CD14-positive monocyte (primary cell): ENCODE measurements at regions not wholly inside any gene's neighbourhood (a gene's known extent, or its start where the extent isn't known, plus 50 kb on each side); places are given as distances from the start of the nearest gene placed in this dataset.

ENCODE experiments used
- DNase-seq, 3 donors: peaks; one replicate each; pipeline ENCODE4 v3.0.0-alpha.2; 2011 to 2022
- H2AFZ ChIP-seq: 2 replicates; pipeline ENCODE4 v1.6.0; 2012; ENCODE audit warnings: mild to moderate bottlenecking, low read depth, low read length, inconsistent platforms; ENCODE audit not compliant: insufficient read depth, poor library complexity, severe bottlenecking
- H3K27ac ChIP-seq, 2 donors: 1 replicate in 1 of 2; 2 replicates in 1 of 2; pipeline ENCODE4 v1.5.1; 2012 to 2013; ENCODE audit warnings: low read length in 2 of 2, control low read depth in 1 of 2, inconsistent platforms in 1 of 2, low read depth in 1 of 2, mild to moderate bottlenecking in 1 of 2
- H3K27me3 ChIP-seq, 2 donors: one replicate each; pipeline versions ENCODE4 v1.6.0 to v1.6.1; 2011 to 2013; ENCODE audit warnings: low read length in 2 of 2; ENCODE audit not compliant: control insufficient read depth in 2 of 2, insufficient read depth in 2 of 2
- H3K36me3 ChIP-seq, 2 donors: replicated peaks in 1 of 2; 1 replicate in 1 of 2; 2 replicates in 1 of 2; pipeline versions ENCODE4 v1.5.1 to v1.6.1; 2012 to 2013; ENCODE audit warnings: low read length in 2 of 2, control low read depth in 1 of 2, inconsistent platforms in 1 of 2, mild to moderate bottlenecking in 1 of 2; ENCODE audit not compliant: insufficient read depth in 2 of 2, control insufficient read depth in 1 of 2
- H3K4me1 ChIP-seq, 2 donors: 1 replicate in 1 of 2; 2 replicates in 1 of 2; pipeline versions ENCODE4 v1.5.1 to v1.6.1; 2012 to 2013; ENCODE audit warnings: low read length in 2 of 2, control low read depth in 1 of 2, inconsistent platforms in 1 of 2, mild to moderate bottlenecking in 1 of 2, moderate library complexity in 1 of 2; ENCODE audit not compliant: insufficient read depth in 2 of 2, control insufficient read depth in 1 of 2
- H3K4me2 ChIP-seq: replicated peaks from 2 replicates; pipeline ENCODE3; 2012; ENCODE audit warnings: low read length, moderate library complexity, mild to moderate bottlenecking; ENCODE audit not compliant: poor library complexity, severe bottlenecking; ENCODE audit errors: extremely low read depth
- H3K4me3 ChIP-seq, 3 experiments: fragments of 200-600 bp in 1 of 3; sonication (generic) in 1 of 3; replicated peaks in 1 of 3; 1 replicate in 2 of 3; 2 replicates in 1 of 3; pipeline ENCODE4 v1.5.1; 2011 to 2013; ENCODE audit warnings: low read length in 3 of 3, mild to moderate bottlenecking in 3 of 3, control low read depth in 2 of 3, low read depth in 2 of 3, inconsistent platforms in 1 of 3, moderate library complexity in 1 of 3
- H3K79me2 ChIP-seq: 2 replicates; pipeline ENCODE4 v1.6.0; 2012; ENCODE audit warnings: mild to moderate bottlenecking, control low read depth, inconsistent platforms, low read length, moderate library complexity; ENCODE audit not compliant: insufficient read depth
- H3K9ac ChIP-seq: 2 replicates; pipeline ENCODE4 v1.6.0; 2017; ENCODE audit warnings: low read length, mild to moderate bottlenecking; ENCODE audit not compliant: insufficient read depth, poor library complexity, severe bottlenecking
- H3K9me3 ChIP-seq, 2 donors: replicated peaks in 1 of 2; 1 replicate in 1 of 2; 2 replicates in 1 of 2; pipeline versions ENCODE4 v1.5.1 to v1.6.1; 2012 to 2013; ENCODE audit warnings: low read length in 2 of 2, control low read depth in 1 of 2; ENCODE audit not compliant: control insufficient read depth in 1 of 2, insufficient read depth in 1 of 2
- H4K20me1 ChIP-seq: 2 replicates; pipeline ENCODE4 v1.6.0; 2012; ENCODE audit warnings: mild to moderate bottlenecking, low read length, control low read depth, moderate library complexity; ENCODE audit not compliant: insufficient read depth
- H3K27ac Mint-ChIP-seq, 7 donors: one replicate each; pipeline ENCODE4 v1.8.0; 2020; ENCODE audit warnings: mild to moderate bottlenecking in 7 of 7, mixed read lengths in 7 of 7, moderate library complexity in 6 of 7, inconsistent platforms in 2 of 7
- H3K27me3 Mint-ChIP-seq, 3 donors: one replicate each; pipeline ENCODE4 v1.8.0; 2021 to 2022; ENCODE audit warnings: low read depth in 3 of 3, mild to moderate bottlenecking in 3 of 3, mixed read lengths in 3 of 3, moderate library complexity in 3 of 3, inconsistent platforms in 1 of 3
- H3K36me3 Mint-ChIP-seq, 2 donors: one replicate each; pipeline ENCODE4 v1.8.0; 2020; ENCODE audit warnings: mixed read lengths in 2 of 2, inconsistent platforms in 1 of 2, mild to moderate bottlenecking in 1 of 2
- H3K4me1 Mint-ChIP-seq: one replicate; pipeline ENCODE4 v1.8.0; 2020; ENCODE audit warnings: mild to moderate bottlenecking, mixed read lengths
- H3K4me3 Mint-ChIP-seq, 2 donors: one replicate each; pipeline ENCODE4 v1.8.0; 2020; ENCODE audit warnings: mild to moderate bottlenecking in 2 of 2, mixed read lengths in 2 of 2, moderate library complexity in 1 of 2
- H3K9me3 Mint-ChIP-seq, 7 donors: one replicate each; pipeline ENCODE4 v1.8.0; 2020 to 2022; ENCODE audit warnings: mixed read lengths in 7 of 7, mild to moderate bottlenecking in 6 of 7, moderate library complexity in 6 of 7, inconsistent platforms in 2 of 7
- WGBS: methylation state at CpG from one replicate; pipeline ENCODE4 v1.1.5; 2013; ENCODE audit warnings: missing lambda C conversion rate; ENCODE audit not compliant: insufficient coverage; 5-methylcytosine and 5-hydroxymethylcytosine counted together
- intact Hi-C, 2 donors: fragments of 100-400 bp; cut with micrococcal nuclease; formaldehyde crosslinking; loops; one replicate each; pipeline versions ENCODE4 v1.15.0 to v1.15.1; 2023
- TF ChIP-seq, protein P1 (sequence below): fragments of 200-600 bp; IDR thresholded peaks from one replicate; pipeline ENCODE4 v1.8.0; 2022; ENCODE audit warnings: antibody characterized with exemption, mild to moderate bottlenecking

DNA sequence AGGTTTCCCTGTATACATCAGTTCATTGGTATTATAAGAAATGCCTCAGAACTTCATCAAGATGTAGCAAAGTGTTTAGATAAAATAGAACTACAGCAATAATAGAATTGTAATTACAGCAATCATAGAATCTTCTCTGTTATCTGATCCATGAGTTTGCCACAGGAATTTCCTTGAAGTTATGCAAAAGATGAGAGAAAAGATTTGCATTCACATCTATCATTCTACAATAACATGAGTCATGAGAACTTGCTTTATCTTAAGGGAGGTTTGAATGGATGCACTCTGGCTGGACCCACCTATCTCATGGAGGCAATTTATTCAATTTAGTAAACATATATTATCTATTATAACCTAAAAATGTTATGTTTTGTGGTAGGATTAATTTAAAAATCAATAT, 329.8 kb upstream of the EPHA7 start:
- no peak for DNase-seq
- TF ChIP-seq, protein P1, sequence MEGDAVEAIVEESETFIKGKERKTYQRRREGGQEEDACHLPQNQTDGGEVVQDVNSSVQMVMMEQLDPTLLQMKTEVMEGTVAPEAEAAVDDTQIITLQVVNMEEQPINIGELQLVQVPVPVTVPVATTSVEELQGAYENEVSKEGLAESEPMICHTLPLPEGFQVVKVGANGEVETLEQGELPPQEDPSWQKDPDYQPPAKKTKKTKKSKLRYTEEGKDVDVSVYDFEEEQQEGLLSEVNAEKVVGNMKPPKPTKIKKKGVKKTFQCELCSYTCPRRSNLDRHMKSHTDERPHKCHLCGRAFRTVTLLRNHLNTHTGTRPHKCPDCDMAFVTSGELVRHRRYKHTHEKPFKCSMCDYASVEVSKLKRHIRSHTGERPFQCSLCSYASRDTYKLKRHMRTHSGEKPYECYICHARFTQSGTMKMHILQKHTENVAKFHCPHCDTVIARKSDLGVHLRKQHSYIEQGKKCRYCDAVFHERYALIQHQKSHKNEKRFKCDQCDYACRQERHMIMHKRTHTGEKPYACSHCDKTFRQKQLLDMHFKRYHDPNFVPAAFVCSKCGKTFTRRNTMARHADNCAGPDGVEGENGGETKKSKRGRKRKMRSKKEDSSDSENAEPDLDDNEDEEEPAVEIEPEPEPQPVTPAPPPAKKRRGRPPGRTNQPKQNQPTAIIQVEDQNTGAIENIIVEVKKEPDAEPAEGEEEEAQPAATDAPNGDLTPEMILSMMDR, result no peak
- no peak overlapping the region for H3K27ac Mint-ChIP-seq
- Histone ChIP-seq H3K36me3 (no peaks in the 10 kb centered on the region), H3K4me3 (no peak overlapping the region), H4K20me1 (no peaks in the 10 kb centered on the region), H3K27me3 (no peaks in the 10 kb centered on the region), H3K4me1 (no peaks in the 10 kb centered on the region), H3K9ac (no peak overlapping the region), H3K27ac (no peak overlapping the region), H3K9me3 (no peaks in the 10 kb centered on the region), H2AFZ (no peak overlapping the region), H3K4me2 (no peak overlapping the region), H3K79me2 (no peaks in the 10 kb centered on the region)
- intact Hi-C loops, result no loop called here
- no peaks in the 10 kb centered on the region for H3K27me3 Mint-ChIP-seq
- H3K4me1 Mint-ChIP-seq, result no peaks in the 10 kb centered on the region
- H3K36me3 Mint-ChIP-seq, result no peaks in the 10 kb centered on the region
- no peak overlapping the region for H3K4me3 Mint-ChIP-seq
- H3K9me3 Mint-ChIP-seq, result peaks cover 0 to 5% (median 0%) of the 10 kb centered on the region in 7 donors

DNA sequence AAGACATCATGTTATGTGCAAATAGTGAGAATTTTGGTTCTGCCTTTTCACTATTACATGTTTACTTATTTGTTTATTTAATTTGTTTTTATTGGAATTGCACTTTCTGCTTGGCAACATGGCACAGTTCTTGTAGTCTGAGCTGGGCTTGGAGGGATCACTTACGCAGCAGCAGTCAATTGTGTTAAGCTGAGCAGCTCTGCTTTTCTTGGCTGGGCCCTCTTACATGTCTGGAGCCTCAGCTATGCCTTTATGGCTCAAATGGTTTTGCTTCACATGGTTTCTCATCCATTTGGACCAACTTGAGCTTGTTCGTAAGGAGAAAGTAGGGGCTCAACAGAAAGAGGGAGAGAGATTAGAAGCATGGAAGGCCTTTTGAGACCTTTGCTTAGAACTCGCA, 327.5 kb upstream of the EPHA7 start:
- no peaks in the 10 kb centered on the region for H3K4me1 Mint-ChIP-seq
- no peaks in the 10 kb centered on the region for H4K20me1 ChIP-seq
- intact Hi-C loops, result no loop called here
- no peaks in the 10 kb centered on the region for H3K79me2 ChIP-seq
- no peak for DNase-seq
- H3K4me3 Mint-ChIP-seq, result no peak overlapping the region
- 78% methylated on average over 1 of the region's 3 CpGs for WGBS
- H3K4me1 ChIP-seq, result no peaks in the 10 kb centered on the region
- H3K4me2 ChIP-seq, result no peak overlapping the region
- no peaks in the 10 kb centered on the region for H3K36me3 Mint-ChIP-seq
- H3K27ac Mint-ChIP-seq, result no peak overlapping the region
- no peak overlapping the region for H3K4me3 ChIP-seq
- no peaks in the 10 kb centered on the region for H3K27me3 ChIP-seq
- H3K36me3 ChIP-seq, result no peaks in the 10 kb centered on the region
- no peak overlapping the region for H3K9ac ChIP-seq
- H2AFZ ChIP-seq, result no peak overlapping the region
- H3K27ac ChIP-seq, result no peak overlapping the region
- H3K9me3 ChIP-seq, result no peaks in the 10 kb centered on the region
- peaks cover 0 to 4% (median 0%) of the 10 kb centered on the region in 7 donors for H3K9me3 Mint-ChIP-seq
- TF ChIP-seq, protein P1, result no peak
- H3K27me3 Mint-ChIP-seq, result no peaks in the 10 kb centered on the region
